Stimulated activated memory B cell treated with anti-CD40 and anti-IgM and Interleukin-4, amounts not matched to agents 10 μg/mL and 1 μg/mL and 100 μg/mL, for 72 hours (primary cell): ENCODE measurements at regions not wholly inside any gene's neighbourhood (a gene's known extent, or its start where the extent isn't known, plus 50 kb on each side); places are given as distances from the start of the nearest gene placed in this dataset.
"Not testable (repeated sequence)": the region's sequence is repeated elsewhere in the genome, so short reads cannot be mapped to it uniquely, and the experiment has no call there.

Experiments used
- ATAC-seq: fragments of 150-1000 bp; cut with Tn5 transposase; 2 replicates; pipeline ENCODE4 v1.10.0; 2021
- H3K27ac Mint-ChIP-seq: one replicate; pipeline ENCODE4 v1.8.0; 2022; ENCODE audit warnings: mild to moderate bottlenecking, mixed read lengths
- H3K27me3 Mint-ChIP-seq: one replicate; pipeline ENCODE4 v1.8.0; 2022; ENCODE audit warnings: mixed read lengths
- H3K36me3 Mint-ChIP-seq: one replicate; pipeline ENCODE4 v1.8.0; 2022; ENCODE audit warnings: mixed read lengths
- H3K4me1 Mint-ChIP-seq: one replicate; pipeline ENCODE4 v1.8.0; 2022; ENCODE audit warnings: mixed read lengths
- H3K4me3 Mint-ChIP-seq: one replicate; pipeline ENCODE4 v1.8.0; 2022; ENCODE audit warnings: mild to moderate bottlenecking, moderate library complexity, mixed read lengths
- H3K9me3 Mint-ChIP-seq: one replicate; pipeline ENCODE4 v1.8.0; 2022; ENCODE audit warnings: mixed read lengths

DNA sequence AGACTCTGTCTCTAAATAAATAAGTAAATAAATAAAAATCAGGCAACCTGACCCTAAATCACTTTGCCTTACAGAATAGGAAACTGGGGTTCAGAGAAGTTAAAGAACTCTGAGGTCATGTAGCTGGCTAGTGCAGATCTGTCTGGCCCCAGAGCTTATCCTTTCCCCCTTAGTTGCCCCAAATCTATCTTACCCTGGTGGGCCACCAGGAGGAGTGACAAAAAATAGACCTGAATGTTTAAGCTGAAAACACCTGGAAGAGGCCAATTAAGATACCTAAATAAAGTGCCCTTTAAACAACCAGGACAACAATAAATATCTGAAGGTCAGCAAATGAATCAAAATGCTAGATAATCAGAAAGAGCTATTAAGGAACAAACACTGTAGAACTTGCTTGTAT, 59.7 kb downstream of the TEX35 start:
- H3K4me1 Mint-ChIP-seq, result peaks cover 69% of the 10 kb centered on the region

DNA sequence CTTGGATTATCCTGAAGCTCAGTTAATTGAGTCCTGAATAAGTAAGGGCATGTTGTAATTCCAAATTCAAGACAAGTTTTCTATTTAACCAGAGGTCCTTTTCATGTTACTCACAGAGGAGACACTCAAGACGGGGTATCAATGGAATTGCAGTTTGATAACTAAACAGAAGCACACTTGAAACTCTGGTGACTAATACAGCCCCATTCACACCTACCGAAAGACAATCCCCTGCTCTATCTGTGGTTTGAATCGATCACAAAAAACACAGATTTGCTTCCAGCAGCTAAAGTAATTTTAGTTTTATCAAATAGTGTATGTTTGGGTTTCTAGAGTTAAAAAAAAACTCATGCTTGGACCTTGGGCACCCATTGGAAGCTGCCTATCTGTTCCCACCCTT, 60.4 kb downstream of the TEX35 start:
- Mint-ChIP-seq H3K36me3 (peaks cover 45% of the 10 kb centered on the region), H3K4me1 (peaks cover 69% of the 10 kb centered on the region), H3K27me3 (no peaks in the 10 kb centered on the region), H3K4me3 (no peak overlapping the region), H3K27ac (peak overlapping the region; percentile 84), H3K9me3 (peaks cover 3% of the 10 kb centered on the region)
- ATAC-seq, result no peak

More for the DNA sequence above, 59.7 kb downstream of the TEX35 start:
- no peak for ATAC-seq
- H3K36me3 Mint-ChIP-seq, result peaks cover 53% of the 10 kb centered on the region
- no peaks in the 10 kb centered on the region for H3K27me3 Mint-ChIP-seq
- no peak overlapping the region for H3K4me3 Mint-ChIP-seq
- peak overlapping the region; percentile 84 for H3K27ac Mint-ChIP-seq
- H3K9me3 Mint-ChIP-seq, result peaks cover 6% of the 10 kb centered on the region

DNA sequence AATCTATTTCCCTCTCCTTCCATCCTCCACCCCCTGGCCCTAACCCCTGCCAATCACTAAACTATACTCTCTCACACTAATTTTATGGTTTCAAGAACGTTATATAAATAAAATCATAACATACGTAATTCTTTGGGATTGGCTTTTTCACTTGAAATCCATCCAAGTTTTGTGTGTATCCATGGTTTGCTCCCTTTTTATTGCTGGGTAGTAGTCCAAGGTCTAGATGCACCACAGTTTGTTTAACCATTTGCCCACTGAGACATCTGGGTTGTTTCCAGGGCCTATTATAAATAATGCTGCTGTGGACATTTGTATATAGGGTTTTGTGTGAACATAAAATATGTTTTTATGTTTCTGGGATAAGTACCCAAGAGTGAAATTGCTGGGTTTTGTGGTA, 61.4 kb downstream of the TEX35 start:
- no peaks in the 10 kb centered on the region for H3K27me3 Mint-ChIP-seq
- no peak for ATAC-seq
- H3K36me3 Mint-ChIP-seq, result peaks cover 36% of the 10 kb centered on the region
- no peaks in the 10 kb centered on the region for H3K9me3 Mint-ChIP-seq
- H3K4me3 Mint-ChIP-seq, result no peak overlapping the region
- H3K4me1 Mint-ChIP-seq, result peaks cover 72% of the 10 kb centered on the region
- H3K27ac Mint-ChIP-seq, result peak overlapping the region; percentile 84

DNA sequence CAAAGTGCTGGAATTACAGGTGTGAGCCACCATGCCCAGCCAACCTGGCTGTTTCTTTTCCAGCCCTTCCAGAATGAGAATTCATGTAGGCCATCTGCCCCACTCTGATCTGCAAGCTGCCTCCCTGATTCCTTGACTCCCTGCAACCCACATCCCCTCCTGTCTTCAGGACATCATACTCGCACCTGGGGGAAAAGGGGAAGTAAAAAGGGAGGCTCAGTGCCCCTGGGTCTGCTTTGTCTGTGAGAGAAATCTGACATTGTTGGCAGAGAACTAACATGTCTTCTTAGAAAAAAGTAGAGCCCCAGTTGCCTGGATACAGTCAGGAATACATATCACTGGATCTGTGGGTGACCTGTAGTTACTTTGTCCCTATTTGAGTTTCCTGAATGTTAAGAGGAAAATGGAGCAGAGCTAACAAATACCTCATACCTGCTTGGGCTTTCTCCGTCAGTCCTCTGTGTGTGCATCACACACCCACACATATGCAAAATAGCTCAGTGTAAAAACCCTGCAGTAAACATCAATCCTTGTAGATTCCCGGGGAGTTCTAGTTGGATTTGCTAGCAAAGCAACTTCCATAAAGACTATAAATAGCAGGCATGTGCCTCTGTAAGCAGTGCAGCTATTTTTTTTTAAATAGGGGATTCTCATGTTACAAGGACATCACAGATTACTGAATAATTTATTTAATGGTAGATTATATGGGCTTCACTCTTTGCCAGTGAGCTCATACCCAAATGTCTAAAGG, 62.9 kb downstream of the TEX35 start:
- no peaks in the 10 kb centered on the region for H3K27me3 Mint-ChIP-seq
- ATAC-seq, result peak; percentile 61
- H3K27ac Mint-ChIP-seq, result peak overlapping the region; percentile 96
- peaks cover 29% of the 10 kb centered on the region for H3K36me3 Mint-ChIP-seq
- H3K9me3 Mint-ChIP-seq, result no peaks in the 10 kb centered on the region
- H3K4me1 Mint-ChIP-seq, result peaks cover 79% of the 10 kb centered on the region
- H3K4me3 Mint-ChIP-seq, result peak overlapping the region; percentile 61

DNA sequence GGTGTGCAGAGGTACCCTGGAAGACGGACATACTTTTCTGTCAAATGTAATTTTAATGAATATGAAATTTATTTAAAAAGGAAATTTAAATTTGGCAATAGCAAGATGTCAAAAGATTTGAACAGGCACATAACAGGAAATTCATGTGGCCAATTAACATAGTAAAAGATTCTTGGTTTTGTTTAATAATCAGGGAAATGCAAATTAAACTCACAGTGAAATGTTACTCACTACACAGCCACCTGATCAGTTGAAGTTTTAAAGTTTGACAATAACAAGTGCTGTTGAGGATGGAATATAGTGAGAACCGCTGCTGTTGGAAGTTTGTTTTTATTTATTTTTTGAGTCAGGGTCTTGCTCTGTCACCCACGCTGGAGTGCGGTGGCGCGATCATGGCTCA, 63.9 kb downstream of the TEX35 start:
- peak overlapping the region; percentile 86 for H3K4me3 Mint-ChIP-seq
- ATAC-seq, result no peak
- H3K27me3 Mint-ChIP-seq, result no peaks in the 10 kb centered on the region
- H3K36me3 Mint-ChIP-seq, result peaks cover 25% of the 10 kb centered on the region
- no peaks in the 10 kb centered on the region for H3K9me3 Mint-ChIP-seq
- H3K27ac Mint-ChIP-seq, result peak overlapping the region; percentile 96
- H3K4me1 Mint-ChIP-seq, result peaks cover 86% of the 10 kb centered on the region

DNA sequence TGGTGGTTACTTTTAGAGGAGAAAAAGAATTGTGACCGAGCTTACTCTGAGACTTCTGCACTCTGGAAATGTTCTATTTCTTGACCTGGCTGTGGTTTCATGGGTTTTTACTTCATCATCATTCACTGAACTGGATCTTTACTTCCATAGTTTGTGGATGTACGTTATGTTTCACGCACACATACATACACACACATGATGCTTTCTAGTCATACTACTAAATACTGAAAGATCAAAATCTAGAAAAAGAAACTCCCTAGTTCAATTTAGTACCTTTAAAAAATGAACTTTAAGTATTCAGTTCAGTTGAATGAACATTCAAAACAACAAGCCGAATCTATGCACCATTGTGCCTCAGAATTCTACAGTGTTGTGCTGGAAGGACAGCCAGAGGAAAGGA, 65.0 kb downstream of the TEX35 start:
- Mint-ChIP-seq H3K4me1 (peaks cover 89% of the 10 kb centered on the region), H3K36me3 (peaks cover 18% of the 10 kb centered on the region), H3K27me3 (no peaks in the 10 kb centered on the region), H3K9me3 (no peaks in the 10 kb centered on the region), H3K4me3 (peak overlapping the region; percentile 86), H3K27ac (peak overlapping the region; percentile 96)
- no peak for ATAC-seq

DNA sequence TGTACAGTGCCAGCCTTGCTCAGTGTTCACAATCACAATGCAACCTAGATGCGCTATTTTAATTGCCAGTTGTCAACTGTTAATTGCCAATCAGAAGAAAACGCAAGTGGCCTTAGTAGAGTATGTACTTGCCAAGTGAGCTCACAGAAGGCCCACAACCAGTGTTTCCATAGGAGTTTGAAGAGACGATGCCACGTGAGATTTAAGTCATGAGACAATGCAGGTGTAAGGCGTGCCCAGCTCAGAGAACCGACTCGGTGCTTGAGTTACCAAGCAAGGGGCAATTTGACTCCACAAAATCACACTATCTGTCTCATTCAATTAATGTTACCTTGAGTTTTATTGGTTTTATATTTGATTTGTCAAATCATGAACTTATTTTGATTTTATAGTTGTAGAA, 65.6 kb downstream of the TEX35 start:
- Mint-ChIP-seq H3K36me3 (peaks cover 11% of the 10 kb centered on the region), H3K27me3 (no peaks in the 10 kb centered on the region), H3K9me3 (no peaks in the 10 kb centered on the region), H3K4me1 (peaks cover 87% of the 10 kb centered on the region), H3K27ac (peak overlapping the region; percentile 96), H3K4me3 (peak overlapping the region; percentile 86)
- ATAC-seq, result peak; percentile 20

DNA sequence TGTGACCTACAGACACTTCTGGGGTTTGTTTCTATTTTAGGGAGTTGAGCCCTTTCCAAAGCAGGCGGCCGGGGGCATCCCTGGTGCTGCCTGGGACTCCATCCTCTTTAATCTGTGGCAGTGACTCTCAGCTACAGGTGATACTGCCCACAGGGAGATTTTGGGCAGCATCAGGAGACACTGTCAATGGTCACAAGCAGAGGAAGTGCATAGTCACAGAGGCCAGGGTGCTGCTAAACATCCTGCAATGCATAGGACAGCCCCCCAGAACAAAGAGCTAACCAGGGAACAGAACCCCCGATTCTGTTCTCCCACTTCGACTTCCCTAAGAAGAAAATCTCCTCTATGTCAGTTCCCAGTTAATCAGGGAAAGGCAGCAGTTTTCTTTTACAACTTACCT, 66.2 kb downstream of the TEX35 start:
- no peaks in the 10 kb centered on the region for H3K27me3 Mint-ChIP-seq
- peaks cover 87% of the 10 kb centered on the region for H3K4me1 Mint-ChIP-seq
- H3K27ac Mint-ChIP-seq, result peak overlapping the region; percentile 96
- peak overlapping the region; percentile 86 for H3K4me3 Mint-ChIP-seq
- ATAC-seq, result peak; percentile 36
- peaks cover 7% of the 10 kb centered on the region for H3K36me3 Mint-ChIP-seq
- H3K9me3 Mint-ChIP-seq, result no peaks in the 10 kb centered on the region

DNA sequence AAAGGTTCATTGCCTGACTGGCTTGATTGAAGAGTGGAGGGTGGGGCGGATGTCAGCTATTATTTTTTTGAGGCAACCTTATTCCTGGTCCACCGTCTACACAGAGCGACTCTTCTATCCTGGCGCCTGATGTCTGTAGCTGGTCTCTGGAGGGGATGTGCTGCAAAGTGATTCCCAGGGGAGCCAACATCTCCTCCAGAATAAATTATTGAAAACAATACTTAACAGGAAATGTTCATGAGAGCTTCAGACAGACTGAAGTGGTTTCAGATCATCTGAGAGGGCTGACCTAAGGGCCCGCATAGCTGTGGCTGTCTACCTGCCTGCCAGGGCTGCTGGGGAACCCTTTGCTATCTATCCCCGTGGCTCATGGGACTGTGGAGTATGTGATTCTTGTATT, 66.7 kb downstream of the TEX35 start:
- Mint-ChIP-seq H3K27ac (peak overlapping the region; percentile 96), H3K4me3 (peak overlapping the region; percentile 86), H3K36me3 (peaks cover 7% of the 10 kb centered on the region), H3K27me3 (no peaks in the 10 kb centered on the region), H3K4me1 (peaks cover 84% of the 10 kb centered on the region), H3K9me3 (no peaks in the 10 kb centered on the region)
- peak; percentile 83 for ATAC-seq

DNA sequence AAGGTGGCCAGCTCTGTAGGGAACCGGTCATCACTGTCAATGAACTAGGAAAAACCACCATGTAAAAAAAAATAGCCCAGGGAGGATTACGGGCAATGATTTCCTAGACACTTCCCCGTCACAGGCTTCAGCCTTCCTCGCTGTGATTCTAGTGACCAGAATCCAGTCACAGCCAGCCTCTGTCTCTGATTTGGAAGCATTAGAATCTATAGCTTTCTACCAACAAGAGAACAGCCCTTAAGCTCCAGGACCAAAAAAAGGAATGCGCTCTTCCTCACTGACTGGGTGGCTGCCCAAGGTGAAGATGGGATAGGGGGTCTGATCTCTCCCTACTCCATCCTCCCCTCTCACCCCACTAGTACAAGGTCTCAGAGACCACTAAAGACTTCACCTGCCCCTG, 67.2 kb downstream of the TEX35 start:
- Mint-ChIP-seq H3K4me1 (peaks cover 85% of the 10 kb centered on the region), H3K4me3 (peak overlapping the region; percentile 86), H3K27me3 (no peaks in the 10 kb centered on the region), H3K27ac (peak overlapping the region; percentile 96), H3K9me3 (no peaks in the 10 kb centered on the region), H3K36me3 (peaks cover 7% of the 10 kb centered on the region)
- no peak for ATAC-seq

DNA sequence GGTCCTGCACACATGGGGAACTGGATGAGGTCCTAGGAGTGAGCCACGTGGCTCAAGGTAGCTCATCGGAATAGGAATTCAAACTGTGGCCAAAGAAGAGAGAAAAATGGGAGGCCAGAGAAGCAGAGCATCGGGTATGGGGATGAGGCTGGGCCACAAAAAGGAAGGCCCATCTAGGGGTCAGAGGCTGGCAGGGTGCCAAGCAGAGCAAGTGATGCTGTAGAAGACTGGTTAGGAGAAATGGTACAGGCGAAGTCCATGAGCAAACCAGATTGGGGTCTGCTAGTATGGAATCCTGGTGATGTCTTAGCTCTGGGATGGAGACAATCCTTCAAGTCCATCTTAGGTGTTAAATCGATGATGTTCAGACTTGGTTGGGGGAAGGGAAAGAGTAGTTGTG, 68.0 kb downstream of the TEX35 start:
- Mint-ChIP-seq H3K27ac (peak overlapping the region; percentile 96), H3K4me1 (peaks cover 85% of the 10 kb centered on the region), H3K36me3 (peaks cover 7% of the 10 kb centered on the region), H3K4me3 (peak overlapping the region; percentile 66), H3K27me3 (no peaks in the 10 kb centered on the region), H3K9me3 (no peaks in the 10 kb centered on the region)
- ATAC-seq, result no peak

DNA sequence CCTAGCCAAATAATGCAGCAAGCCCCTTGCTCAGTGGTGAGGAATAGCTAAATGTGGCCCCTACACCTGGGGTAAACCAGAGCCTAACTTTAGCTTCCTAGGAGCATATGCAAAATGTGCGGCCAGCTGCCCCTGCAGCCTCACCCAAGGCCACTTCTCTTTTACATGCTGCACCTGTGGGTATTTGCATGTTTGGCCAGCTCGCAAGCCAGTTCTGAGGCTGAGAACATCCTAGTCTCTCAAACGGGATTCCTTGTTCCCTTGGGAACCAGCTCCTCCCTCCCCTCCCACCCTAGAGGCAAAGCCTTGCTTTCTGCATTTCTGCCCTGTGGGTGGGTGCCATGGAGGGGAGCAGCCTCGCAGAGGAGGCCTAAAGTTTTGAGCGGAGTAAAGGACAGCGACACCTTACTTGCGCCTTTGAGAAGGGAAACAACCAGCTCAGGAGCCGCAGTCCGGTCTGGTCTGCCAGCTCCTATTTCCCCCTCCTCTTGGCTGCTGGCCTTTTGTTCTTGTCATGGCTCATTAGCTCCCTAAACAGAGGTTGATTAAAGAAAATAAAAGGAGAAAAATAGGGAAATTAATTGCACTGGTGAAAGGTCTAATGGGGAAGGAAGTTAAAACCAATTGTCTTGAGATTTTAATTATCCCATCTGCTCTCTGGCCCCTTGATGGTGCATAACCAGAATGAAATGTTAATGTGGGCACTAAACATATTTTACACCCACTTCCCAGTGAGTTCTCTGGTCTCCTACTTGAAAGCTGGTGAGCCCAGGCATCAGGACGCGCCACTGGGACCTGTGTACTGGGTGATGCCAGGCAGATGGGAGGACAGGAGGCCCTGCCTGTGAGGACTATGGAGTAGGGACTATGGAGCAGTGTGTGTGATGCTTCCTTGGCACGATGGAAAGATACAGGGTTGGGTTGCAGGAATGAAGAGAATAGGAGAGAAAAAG, 68.7 kb downstream of the TEX35 start:
- ATAC-seq, result peak; percentile 84
- Mint-ChIP-seq H3K4me3 (peak overlapping the region; percentile 66), H3K27ac (peak overlapping the region; percentile 96), H3K36me3 (peaks cover 7% of the 10 kb centered on the region), H3K27me3 (no peaks in the 10 kb centered on the region), H3K4me1 (peaks cover 81% of the 10 kb centered on the region), H3K9me3 (no peaks in the 10 kb centered on the region)

DNA sequence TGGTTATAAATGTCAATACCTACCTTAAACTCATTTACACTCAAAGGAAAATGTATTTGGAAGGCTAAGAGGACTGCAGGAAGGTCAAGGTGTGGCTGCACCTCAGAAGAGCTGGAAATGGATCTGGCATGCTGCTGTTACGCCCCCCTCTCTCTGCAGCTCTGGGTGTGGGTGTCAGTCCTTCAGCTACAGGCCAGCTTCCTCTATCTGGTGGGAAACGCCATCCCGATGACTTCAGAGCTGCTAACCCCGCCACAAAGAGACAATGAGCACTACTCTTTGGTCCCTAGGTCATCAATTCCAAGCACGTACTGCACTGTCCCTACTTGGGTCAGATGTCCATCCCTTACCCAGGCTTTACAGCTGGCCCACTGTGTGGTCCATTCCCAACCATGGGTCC, 74.2 kb downstream of the TEX35 start:
- Mint-ChIP-seq H3K4me1 (peaks cover 77% of the 10 kb centered on the region), H3K9me3 (peaks cover 8% of the 10 kb centered on the region), H3K27ac (peak overlapping the region; percentile 70), H3K27me3 (no peaks in the 10 kb centered on the region), H3K4me3 (no peak overlapping the region), H3K36me3 (peaks cover 48% of the 10 kb centered on the region)
- ATAC-seq, result no peak

DNA sequence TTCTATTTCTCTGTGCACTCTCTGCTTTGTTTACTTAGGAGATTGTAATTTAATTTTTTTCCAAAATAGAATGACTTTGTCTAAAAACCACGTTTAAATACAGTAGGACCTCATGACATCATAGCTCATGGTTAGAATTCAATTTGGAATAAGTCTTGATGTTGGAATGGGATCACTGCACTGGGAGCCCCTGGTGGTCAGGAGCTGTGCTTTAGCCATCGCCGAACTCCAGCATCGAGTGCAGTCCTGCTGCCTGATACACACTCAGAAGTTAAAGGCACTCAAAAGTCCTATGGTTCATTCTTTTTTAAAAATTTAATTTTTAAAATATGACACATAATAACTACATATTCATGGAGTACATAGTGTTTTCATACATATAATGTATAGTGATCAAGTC, 75.1 kb downstream of the TEX35 start:
- no peak for ATAC-seq
- H3K27ac Mint-ChIP-seq, result peak overlapping the region; percentile 70
- peaks cover 8% of the 10 kb centered on the region for H3K9me3 Mint-ChIP-seq
- H3K4me3 Mint-ChIP-seq, result no peak overlapping the region
- H3K4me1 Mint-ChIP-seq, result peaks cover 71% of the 10 kb centered on the region
- H3K27me3 Mint-ChIP-seq, result no peaks in the 10 kb centered on the region
- peaks cover 51% of the 10 kb centered on the region for H3K36me3 Mint-ChIP-seq

DNA sequence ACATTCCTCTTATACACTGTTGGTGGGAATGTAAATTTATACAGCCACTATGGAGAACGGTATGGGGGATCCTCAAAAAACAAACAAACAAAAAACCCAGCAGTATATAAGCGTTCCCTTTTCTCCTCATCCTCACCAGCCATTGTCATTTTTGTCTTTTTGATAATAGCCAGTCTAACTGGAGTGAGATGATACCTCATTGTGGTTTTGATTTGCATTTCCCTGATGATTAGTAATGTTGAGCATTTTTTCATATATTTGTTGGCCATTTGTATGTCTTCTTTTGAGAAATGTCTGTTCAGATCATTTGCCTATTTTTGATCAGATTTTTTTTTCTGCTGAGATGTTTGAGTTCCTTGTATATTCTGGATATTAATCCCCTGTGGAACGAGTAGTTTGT, 76.1 kb downstream of the TEX35 start:
- Mint-ChIP-seq H3K27ac (peak overlapping the region; percentile 34), H3K4me1 (peaks cover 74% of the 10 kb centered on the region), H3K36me3 (peaks cover 51% of the 10 kb centered on the region)
- ATAC-seq, H3K27me3 Mint-ChIP-seq, H3K9me3 Mint-ChIP-seq, H3K4me3 Mint-ChIP-seq: not testable (repeated sequence)
